IPS-18a (cell line): ENCODE measurements at regions not wholly inside any gene's neighbourhood (a gene's known extent, or its start where the extent isn't known, plus 50 kb on each side); places are given as distances from the start of the nearest gene placed in this dataset.

ENCODE experiments used
- H3K27ac ChIP-seq: one replicate; pipeline ENCODE4 v1.5.1; 2013; ENCODE audit warnings: low read length
- H3K27me3 ChIP-seq: one replicate; pipeline ENCODE4 v1.6.1; 2013; ENCODE audit warnings: mild to moderate bottlenecking, low read length; ENCODE audit not compliant: control insufficient read depth, insufficient read depth
- H3K36me3 ChIP-seq: one replicate; pipeline ENCODE4 v1.6.1; 2013; ENCODE audit warnings: low read depth, low read length; ENCODE audit not compliant: control insufficient read depth
- H3K4me1 ChIP-seq: one replicate; pipeline ENCODE4 v1.6.1; 2013; ENCODE audit warnings: low read depth, low read length; ENCODE audit not compliant: control insufficient read depth
- H3K4me3 ChIP-seq: one replicate; pipeline ENCODE4 v1.5.1; 2013; ENCODE audit warnings: low read length
- H3K9ac ChIP-seq: one replicate; pipeline ENCODE4 v1.6.1; 2013; ENCODE audit warnings: mild to moderate bottlenecking, low read length, moderate library complexity
- H3K9me3 ChIP-seq: one replicate; pipeline ENCODE4 v1.6.1; 2013; ENCODE audit warnings: low read depth, low read length; ENCODE audit not compliant: control insufficient read depth

DNA sequence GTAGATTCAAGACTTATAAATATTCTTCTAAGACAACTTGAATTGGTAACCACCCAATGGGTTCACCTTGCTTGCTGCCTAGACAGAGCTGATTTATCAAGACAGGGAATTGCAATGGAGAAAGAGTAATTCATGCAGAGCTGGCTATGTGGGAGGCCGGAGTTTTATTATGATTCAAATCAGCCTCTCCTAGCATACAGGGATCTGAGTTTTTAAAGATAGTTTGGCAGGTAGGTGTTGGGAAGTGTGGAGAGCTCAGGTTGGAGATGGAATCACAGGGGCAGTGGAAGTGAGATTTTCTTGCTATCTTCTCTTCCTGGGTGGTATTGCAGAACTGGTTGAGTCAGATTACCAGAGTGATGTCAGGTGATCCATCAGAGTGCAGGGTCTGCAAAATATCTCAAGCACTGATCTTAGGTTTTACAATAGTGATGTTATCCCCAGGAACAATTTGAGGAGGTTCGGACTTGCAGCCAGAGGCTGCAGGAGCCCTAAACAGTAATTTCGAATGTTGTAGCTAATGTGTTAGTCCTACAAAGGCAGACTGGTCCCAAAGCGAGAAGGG, 1448.6 kb upstream of the RAG2 start:
- peaks cover 37% of the 10 kb centered on the region for H3K4me1 ChIP-seq
- H3K27ac ChIP-seq, result no peak overlapping the region
- H3K9ac ChIP-seq, result no peak overlapping the region
- H3K9me3 ChIP-seq, result no peaks in the 10 kb centered on the region
- no peaks in the 10 kb centered on the region for H3K27me3 ChIP-seq
- H3K36me3 ChIP-seq, result no peaks in the 10 kb centered on the region
- H3K4me3 ChIP-seq, result peak overlapping the region; percentile 24

- H3K27ac ChIP-seq, result no peak overlapping the region
- peaks cover 22% of the 10 kb centered on the region for H3K4me1 ChIP-seq
- H3K27me3 ChIP-seq, result no peaks in the 10 kb centered on the region
- no peak overlapping the region for H3K4me3 ChIP-seq
- H3K9ac ChIP-seq, result no peak overlapping the region
- H3K9me3 ChIP-seq, result no peaks in the 10 kb centered on the region
- H3K36me3 ChIP-seq, result no peaks in the 10 kb centered on the region
Observed at GRCh38 chr11:38043060-38043459, 1445.0 kb upstream of the RAG2 start.

DNA sequence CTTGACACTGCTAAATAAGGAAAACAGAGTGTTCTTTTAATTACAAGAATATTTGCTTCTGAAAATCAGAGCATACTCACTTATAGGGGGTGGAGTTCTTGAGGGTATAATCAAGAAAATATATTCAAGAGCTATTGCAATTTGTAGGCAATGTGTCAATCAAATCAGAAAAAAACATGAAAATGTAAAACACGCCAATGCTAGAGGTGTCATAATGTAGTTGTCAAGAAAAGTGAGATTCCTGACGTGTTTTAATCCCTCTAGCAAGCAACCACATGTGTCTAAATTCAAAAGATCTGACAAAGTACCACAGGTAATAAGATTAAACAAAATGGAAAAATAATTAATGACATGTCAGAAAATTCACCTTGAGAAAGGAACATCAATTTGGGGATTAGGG, 1440.7 kb upstream of the RAG2 start:
- H3K27ac ChIP-seq, result no peak overlapping the region
- H3K9me3 ChIP-seq, result no peaks in the 10 kb centered on the region
- H3K36me3 ChIP-seq, result no peaks in the 10 kb centered on the region
- no peak overlapping the region for H3K9ac ChIP-seq
- H3K4me1 ChIP-seq, result no peaks in the 10 kb centered on the region
- no peak overlapping the region for H3K4me3 ChIP-seq
- H3K27me3 ChIP-seq, result no peaks in the 10 kb centered on the region

GRCh38 chr11:38019072-38019775, 1421.2 kb upstream of the RAG2 start:
- H3K27ac ChIP-seq, result no peak overlapping the region
- H3K36me3 ChIP-seq, result no peaks in the 10 kb centered on the region
- no peaks in the 10 kb centered on the region for H3K9me3 ChIP-seq

DNA sequence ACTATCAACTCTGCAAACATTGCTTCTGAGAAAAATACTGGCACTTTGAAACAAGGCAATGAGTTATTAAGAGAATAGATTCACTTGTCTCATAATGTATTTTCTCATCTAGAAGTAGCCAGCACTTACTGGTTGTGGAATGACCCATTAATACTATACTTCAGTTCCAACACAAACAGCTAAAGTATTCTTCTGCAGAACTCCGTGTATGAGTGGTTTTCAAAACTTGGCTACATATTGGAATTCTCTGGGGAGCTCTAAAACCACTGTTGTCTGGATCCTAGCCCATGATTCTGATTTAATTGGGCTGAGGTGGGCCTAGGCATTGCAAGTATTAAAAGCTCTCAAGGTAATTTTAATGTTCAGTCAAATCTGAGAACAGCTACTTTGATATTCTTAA, 1416.4 kb upstream of the RAG2 start:
- Histone ChIP-seq H3K9me3 (no peaks in the 10 kb centered on the region), H3K9ac (no peak overlapping the region), H3K4me1 (no peaks in the 10 kb centered on the region), H3K36me3 (no peaks in the 10 kb centered on the region), H3K27ac (no peak overlapping the region), H3K4me3 (no peak overlapping the region), H3K27me3 (no peaks in the 10 kb centered on the region)

More at GRCh38 chr11:38019072-38019775, 1421.2 kb upstream of the RAG2 start:
- no peak overlapping the region for H3K4me3 ChIP-seq
- no peaks in the 10 kb centered on the region for H3K4me1 ChIP-seq
- H3K27me3 ChIP-seq, result no peaks in the 10 kb centered on the region
- no peak overlapping the region for H3K9ac ChIP-seq

DNA sequence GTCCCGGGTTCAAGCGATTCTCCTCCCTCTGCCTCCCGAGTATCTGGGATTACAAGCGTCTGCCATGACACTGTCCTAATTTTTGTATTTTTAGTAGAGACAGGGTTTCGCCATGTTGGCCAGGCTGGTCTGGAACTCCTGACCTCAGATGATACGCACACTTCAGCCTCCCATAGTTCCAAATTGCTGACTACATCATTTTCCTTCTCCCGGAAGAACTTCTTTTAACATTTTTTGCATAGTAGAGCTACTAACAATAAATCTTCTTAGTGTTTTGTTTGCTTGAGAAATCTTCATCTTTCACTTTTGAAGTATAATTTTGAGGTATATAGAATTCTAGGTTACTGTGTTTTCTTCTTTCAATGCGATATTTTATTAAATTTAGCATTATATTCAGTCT, 1415.1 kb upstream of the RAG2 start:
- Histone ChIP-seq H3K4me1 (no peaks in the 10 kb centered on the region), H3K36me3 (no peaks in the 10 kb centered on the region)

GRCh38 chr11:38011496-38011895, 1413.5 kb upstream of the RAG2 start:
- Histone ChIP-seq H3K4me3 (no peak overlapping the region), H3K27me3 (no peaks in the 10 kb centered on the region), H3K9ac (no peak overlapping the region), H3K4me1 (no peaks in the 10 kb centered on the region), H3K27ac (no peak overlapping the region), H3K9me3 (no peaks in the 10 kb centered on the region), H3K36me3 (no peaks in the 10 kb centered on the region)

More for the DNA sequence above, 1415.1 kb upstream of the RAG2 start:
- Histone ChIP-seq H3K27me3 (no peaks in the 10 kb centered on the region), H3K9ac (no peak overlapping the region), H3K4me3 (no peak overlapping the region), H3K27ac (no peak overlapping the region), H3K9me3 (no peaks in the 10 kb centered on the region)

DNA sequence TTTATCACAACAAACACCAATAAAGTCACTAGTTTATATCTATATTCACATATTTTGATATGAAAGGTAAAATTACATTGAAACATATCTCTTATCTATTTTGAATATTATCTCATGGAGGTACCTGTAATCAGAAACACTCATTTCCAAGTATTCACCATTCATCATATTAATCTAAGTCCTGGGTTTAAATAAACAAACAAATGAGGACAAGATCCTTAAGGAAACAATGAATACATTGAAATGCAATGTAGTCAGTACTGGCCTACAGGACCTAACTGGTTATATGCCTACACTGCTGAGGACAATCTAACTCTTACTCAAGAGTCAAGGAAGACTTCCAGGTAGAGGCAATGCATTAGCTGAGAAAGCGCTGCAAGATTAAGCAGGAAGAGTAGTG, 1411.9 kb upstream of the RAG2 start:
- H3K9ac ChIP-seq, result no peak overlapping the region
- no peak overlapping the region for H3K27ac ChIP-seq
- no peaks in the 10 kb centered on the region for H3K4me1 ChIP-seq
- H3K4me3 ChIP-seq, result no peak overlapping the region
- H3K27me3 ChIP-seq, result no peaks in the 10 kb centered on the region
- no peaks in the 10 kb centered on the region for H3K36me3 ChIP-seq
- no peaks in the 10 kb centered on the region for H3K9me3 ChIP-seq

- Histone ChIP-seq H3K9ac (no peak overlapping the region), H3K4me3 (no peak overlapping the region), H3K36me3 (no peaks in the 10 kb centered on the region), H3K4me1 (no peaks in the 10 kb centered on the region), H3K27me3 (no peaks in the 10 kb centered on the region), H3K9me3 (no peaks in the 10 kb centered on the region), H3K27ac (no peak overlapping the region)
Observed at GRCh38 chr11:38006466-38006865, 1408.4 kb upstream of the RAG2 start.

GRCh38 chr11:38005597-38005996, 1407.6 kb upstream of the RAG2 start:
- Histone ChIP-seq H3K4me1 (no peaks in the 10 kb centered on the region), H3K27me3 (no peaks in the 10 kb centered on the region), H3K36me3 (no peaks in the 10 kb centered on the region), H3K9me3 (no peaks in the 10 kb centered on the region), H3K4me3 (no peak overlapping the region), H3K27ac (no peak overlapping the region), H3K9ac (no peak overlapping the region)

DNA sequence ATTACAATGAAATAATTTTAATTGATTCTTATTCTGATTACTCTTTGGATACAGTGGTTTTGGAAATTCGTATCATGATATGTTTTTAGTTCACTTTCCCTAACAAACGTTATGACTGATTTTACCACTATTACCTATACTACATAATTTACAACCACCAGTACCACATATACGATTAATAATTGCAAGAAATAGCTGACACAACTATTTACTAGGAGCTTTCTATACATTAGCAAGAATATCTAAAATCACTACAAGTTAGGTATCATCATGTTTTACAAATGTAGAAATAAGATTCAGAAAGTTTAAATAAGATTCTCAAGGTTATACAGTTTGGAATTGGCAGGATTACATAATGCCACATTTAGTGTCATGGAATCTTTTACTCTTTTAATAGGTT, 1401.1 kb upstream of the RAG2 start:
- H3K36me3 ChIP-seq, result no peaks in the 10 kb centered on the region
- H3K27ac ChIP-seq, result no peak overlapping the region
- no peak overlapping the region for H3K4me3 ChIP-seq
- H3K9ac ChIP-seq, result no peak overlapping the region
- H3K4me1 ChIP-seq, result no peaks in the 10 kb centered on the region
- no peaks in the 10 kb centered on the region for H3K9me3 ChIP-seq
- no peaks in the 10 kb centered on the region for H3K27me3 ChIP-seq

GRCh38 chr11:37995886-37996285, 1397.8 kb upstream of the RAG2 start:
- Histone ChIP-seq H3K36me3 (no peaks in the 10 kb centered on the region), H3K9me3 (peaks cover 4% of the 10 kb centered on the region), H3K4me1 (no peaks in the 10 kb centered on the region), H3K4me3 (no peak overlapping the region), H3K9ac (no peak overlapping the region), H3K27me3 (no peaks in the 10 kb centered on the region), H3K27ac (no peak overlapping the region)
